H9 (cell line): ENCODE measurements at regions not wholly inside any gene's neighbourhood (a gene's known extent, or its start where the extent isn't known, plus 50 kb on each side); places are given as distances from the start of the nearest gene placed in this dataset.

ENCODE experiments used
- DNase-seq: peaks from one replicate; pipeline ENCODE4 v3.0.0-alpha.2; 2017
- H2AFZ ChIP-seq: one replicate; pipeline ENCODE4 v1.6.1; 2013; ENCODE audit warnings: mild to moderate bottlenecking, low read length, control low read depth, moderate library complexity
- H2AK5ac ChIP-seq: 2 replicates; pipeline ENCODE4 v1.6.1; 2013; ENCODE audit warnings: low read length, control low read depth, mixed read lengths; ENCODE audit not compliant: insufficient read length
- H2BK120ac ChIP-seq: one replicate; pipeline ENCODE4 v1.6.1; 2013; ENCODE audit warnings: low read depth, mild to moderate bottlenecking, low read length, control low read depth, inconsistent platforms; ENCODE audit not compliant: poor library complexity, severe bottlenecking
- H2BK12ac ChIP-seq: 2 replicates; pipeline ENCODE4 v1.6.1; 2013; ENCODE audit warnings: low read length, control low read depth, mixed read lengths, low read depth; ENCODE audit not compliant: insufficient read length
- H2BK15ac ChIP-seq: 2 replicates; pipeline ENCODE4 v1.6.1; 2013; ENCODE audit warnings: low read depth, low read length, control low read depth
- H2BK20ac ChIP-seq: one replicate; pipeline ENCODE4 v1.6.1; 2013; ENCODE audit warnings: low read depth, mild to moderate bottlenecking, low read length, control low read depth, inconsistent platforms; ENCODE audit not compliant: poor library complexity, severe bottlenecking
- H2BK5ac ChIP-seq: 2 replicates; pipeline ENCODE4 v1.6.1; 2013; ENCODE audit warnings: low read length, control low read depth, mixed read lengths; ENCODE audit not compliant: insufficient read length
- H3K14ac ChIP-seq: 2 replicates; pipeline ENCODE4 v1.6.1; 2013; ENCODE audit warnings: low read length, control low read depth; ENCODE audit not compliant: insufficient read depth
- H3K18ac ChIP-seq: 2 replicates; pipeline ENCODE4 v1.6.1; 2013; ENCODE audit warnings: low read depth, mild to moderate bottlenecking, mixed read lengths, low read length, control low read depth; ENCODE audit not compliant: insufficient read length
- H3K23ac ChIP-seq: 2 replicates; pipeline ENCODE4 v1.6.1; 2013; ENCODE audit warnings: low read length, control low read depth, mixed read lengths, low read depth; ENCODE audit not compliant: insufficient read length
- H3K23me2 ChIP-seq: 2 replicates; pipeline ENCODE4 v1.6.1; 2013; ENCODE audit warnings: low read depth, mild to moderate bottlenecking, mixed read lengths, low read length, control low read depth; ENCODE audit not compliant: insufficient read length, poor library complexity, severe bottlenecking
- H3K27ac ChIP-seq: 2 replicates; pipeline ENCODE4 v1.5.1; 2013; ENCODE audit warnings: low read length, control low read depth, mixed read lengths, low read depth; ENCODE audit not compliant: insufficient read length
- H3K27me3 ChIP-seq: 2 replicates; pipeline ENCODE4 v1.6.1; 2013; ENCODE audit warnings: low read length, control low read depth, inconsistent platforms; ENCODE audit not compliant: insufficient read depth
- H3K4ac ChIP-seq: 2 replicates; pipeline ENCODE4 v1.6.1; 2013; ENCODE audit warnings: low read depth, mild to moderate bottlenecking, control low read depth, inconsistent platforms, low read length, moderate library complexity
- H3K4me1 ChIP-seq: 2 replicates; pipeline ENCODE4 v1.6.1; 2013; ENCODE audit warnings: low read length, control low read depth, inconsistent platforms; ENCODE audit not compliant: insufficient read depth
- H3K4me2 ChIP-seq: 2 replicates; pipeline ENCODE4 v1.6.1; 2013; ENCODE audit warnings: low read length, control low read depth, mixed read lengths; ENCODE audit not compliant: insufficient read length, insufficient read depth
- H3K56ac ChIP-seq: 2 replicates; pipeline ENCODE4 v1.6.1; 2013; ENCODE audit warnings: low read depth, mild to moderate bottlenecking, mixed read lengths, low read length, control low read depth; ENCODE audit not compliant: insufficient read length
- H3K79me1 ChIP-seq: 2 replicates; pipeline ENCODE4 v1.6.1; 2013; ENCODE audit warnings: low read depth, mild to moderate bottlenecking, moderate library complexity, low read length, control low read depth, inconsistent platforms; ENCODE audit not compliant: insufficient read depth, poor library complexity, severe bottlenecking
- H3K79me2 ChIP-seq: 2 replicates; pipeline ENCODE4 v1.6.1; 2013; ENCODE audit warnings: low read length, control low read depth, inconsistent platforms; ENCODE audit not compliant: insufficient read depth
- H3K9ac ChIP-seq: 2 replicates; pipeline ENCODE4 v1.6.1; 2013; ENCODE audit warnings: low read length, control low read depth, mixed read lengths; ENCODE audit not compliant: insufficient read length; ENCODE audit errors: extremely low read depth
- H3K9me3 ChIP-seq: one replicate; pipeline ENCODE4 v1.6.1; 2013; ENCODE audit warnings: low read depth, low read length, inconsistent platforms; ENCODE audit not compliant: control insufficient read depth
- H3T11ph ChIP-seq: one replicate; pipeline ENCODE4 v1.6.1; 2013; ENCODE audit warnings: mild to moderate bottlenecking, low read length, control low read depth, inconsistent platforms
- H4K20me1 ChIP-seq: one replicate; pipeline ENCODE4 v1.6.1; 2013; ENCODE audit not compliant: control insufficient read depth, insufficient read length, insufficient read depth
- H4K5ac ChIP-seq: 2 replicates; pipeline ENCODE4 v1.6.1; 2013; ENCODE audit warnings: low read depth, mild to moderate bottlenecking, mixed read lengths, low read length, control low read depth; ENCODE audit not compliant: insufficient read length
- H4K8ac ChIP-seq: replicated peaks from 2 replicates; pipeline ENCODE4 v1.6.1; 2013; ENCODE audit warnings: low read length, control low read depth, mixed read lengths, low read depth; ENCODE audit not compliant: insufficient read length
- H4K91ac ChIP-seq: 2 replicates; pipeline ENCODE4 v1.6.1; 2013; ENCODE audit warnings: low read depth, mild to moderate bottlenecking, moderate library complexity, mixed read lengths, low read length, control low read depth; ENCODE audit not compliant: insufficient read length
- H3K27ac Mint-ChIP-seq, 3 experiments: 2 replicates in 2 of 3; 3 replicates in 1 of 3; pipeline ENCODE4 v1.8.0; 2020 to 2021; ENCODE audit warnings: mixed read lengths in 3 of 3, mild to moderate bottlenecking in 1 of 3, moderate library complexity in 1 of 3
- H3K27me3 Mint-ChIP-seq: 2 replicates; pipeline ENCODE4 v1.8.0; 2021; ENCODE audit warnings: low read depth, mild to moderate bottlenecking, moderate library complexity, mixed read lengths
- H3K36me3 Mint-ChIP-seq, 3 experiments: 2 replicates in 2 of 3; 3 replicates in 1 of 3; pipeline ENCODE4 v1.8.0; 2020 to 2021; ENCODE audit warnings: low read depth in 3 of 3, mixed read lengths in 3 of 3; ENCODE audit not compliant: insufficient read depth in 1 of 3
- H3K4me1 Mint-ChIP-seq, 2 experiments: 2 replicates each; pipeline ENCODE4 v1.8.0; 2020; ENCODE audit warnings: mixed read lengths in 2 of 2
- H3K4me3 Mint-ChIP-seq, 2 experiments: 2 replicates in 1 of 2; 3 replicates in 1 of 2; pipeline ENCODE4 v1.8.0; 2020 to 2021; ENCODE audit warnings: mild to moderate bottlenecking in 2 of 2, mixed read lengths in 2 of 2, moderate library complexity in 1 of 2
- H3K9me3 Mint-ChIP-seq, 2 experiments: 2 replicates in 1 of 2; 3 replicates in 1 of 2; pipeline ENCODE4 v1.8.0; 2020; ENCODE audit warnings: mild to moderate bottlenecking in 2 of 2, mixed read lengths in 2 of 2, moderate library complexity in 1 of 2
- TF ChIP-seq, protein P1 (sequence below): fragments of 200-600 bp; sonication (generic); conservative IDR thresholded peaks from 3 replicates; pipeline ENCODE4 v1.8.0; 2021; ENCODE audit warnings: antibody characterized with exemption, mild to moderate bottlenecking

GRCh38 chr2:128708106-128708816 lies 389.6 kb upstream of the HS6ST1 start:
- no peak overlapping the region for H4K91ac ChIP-seq
- no peak overlapping the region for H3K9ac ChIP-seq
- no peak overlapping the region for H2AK5ac ChIP-seq
- H2BK120ac ChIP-seq = no peak overlapping the region
- no peaks in the 10 kb centered on the region; the same call in 1 of the 2 replicates for H3K27me3 Mint-ChIP-seq
- no peak for DNase-seq
- no peak overlapping the region for H3K27ac Mint-ChIP-seq
- H3K4ac ChIP-seq = no peak overlapping the region
- no peaks in the 10 kb centered on the region for H3K79me2 ChIP-seq
- H3K4me3 Mint-ChIP-seq = no peak overlapping the region
- H3K27me3 ChIP-seq = no peaks in the 10 kb centered on the region
- H3K9me3 Mint-ChIP-seq = peaks cover 52% of the 10 kb centered on the region in 2 experiments
- H3K56ac ChIP-seq = no peak overlapping the region
- H4K20me1 ChIP-seq = no peaks in the 10 kb centered on the region
- no peak overlapping the region for H3K18ac ChIP-seq
- TF ChIP-seq, protein P1, sequence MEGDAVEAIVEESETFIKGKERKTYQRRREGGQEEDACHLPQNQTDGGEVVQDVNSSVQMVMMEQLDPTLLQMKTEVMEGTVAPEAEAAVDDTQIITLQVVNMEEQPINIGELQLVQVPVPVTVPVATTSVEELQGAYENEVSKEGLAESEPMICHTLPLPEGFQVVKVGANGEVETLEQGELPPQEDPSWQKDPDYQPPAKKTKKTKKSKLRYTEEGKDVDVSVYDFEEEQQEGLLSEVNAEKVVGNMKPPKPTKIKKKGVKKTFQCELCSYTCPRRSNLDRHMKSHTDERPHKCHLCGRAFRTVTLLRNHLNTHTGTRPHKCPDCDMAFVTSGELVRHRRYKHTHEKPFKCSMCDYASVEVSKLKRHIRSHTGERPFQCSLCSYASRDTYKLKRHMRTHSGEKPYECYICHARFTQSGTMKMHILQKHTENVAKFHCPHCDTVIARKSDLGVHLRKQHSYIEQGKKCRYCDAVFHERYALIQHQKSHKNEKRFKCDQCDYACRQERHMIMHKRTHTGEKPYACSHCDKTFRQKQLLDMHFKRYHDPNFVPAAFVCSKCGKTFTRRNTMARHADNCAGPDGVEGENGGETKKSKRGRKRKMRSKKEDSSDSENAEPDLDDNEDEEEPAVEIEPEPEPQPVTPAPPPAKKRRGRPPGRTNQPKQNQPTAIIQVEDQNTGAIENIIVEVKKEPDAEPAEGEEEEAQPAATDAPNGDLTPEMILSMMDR = no peak
- H3K23me2 ChIP-seq = no peaks in the 10 kb centered on the region
- H3K23ac ChIP-seq = no peak overlapping the region
- H3K9me3 ChIP-seq = peaks cover 14% of the 10 kb centered on the region
- H3K14ac ChIP-seq = no peak overlapping the region
- no peak overlapping the region for H2BK20ac ChIP-seq
- H3T11ph ChIP-seq = no peak overlapping the region
- H2AFZ ChIP-seq = no peak overlapping the region
- no peaks in the 10 kb centered on the region for H3K79me1 ChIP-seq
- no peaks in the 10 kb centered on the region for H3K4me1 ChIP-seq
- H4K5ac ChIP-seq = no peak overlapping the region
- no peak overlapping the region for H2BK5ac ChIP-seq
- H3K4me1 Mint-ChIP-seq = peaks cover 0 to 7% of the 10 kb centered on the region in 2 experiments; a peak in 1 of 4 replicates
- no peak overlapping the region for H2BK15ac ChIP-seq
- H4K8ac ChIP-seq = no peak overlapping the region
- H2BK12ac ChIP-seq = no peak overlapping the region
- no peak overlapping the region for H3K4me2 ChIP-seq
- no peak overlapping the region for H3K27ac ChIP-seq
- H3K36me3 Mint-ChIP-seq = peaks cover 25 to 47% (median 31%) of the 10 kb centered on the region in 3 experiments
